Testis (tissue), 2 donors: ENCODE measurements at regions not wholly inside any gene's neighbourhood (a gene's known extent, or its start where the extent isn't known, plus 50 kb on each side); places are given as distances from the start of the nearest gene placed in this dataset.

Source experiments
- POLR2A ChIP-seq: fragments of 450-650 bp; IDR thresholded peaks from one replicate; pipeline ENCODE4 v1.6.1; 2017; ENCODE audit warnings: antibody characterized with exemption, mild to moderate bottlenecking, moderate library complexity
- TF ChIP-seq, protein P1 (sequence below), 3 experiments: fragments of 450-650 bp in 2 of 3; fragments of 200-600 bp in 1 of 3; sonication (generic) in 1 of 3; IDR thresholded peaks; one replicate each; pipeline ENCODE4 v1.5.1; 2016 to 2019; ENCODE audit warnings: antibody characterized with exemption in 3 of 3, mild to moderate bottlenecking in 2 of 3, moderate library complexity in 1 of 3

- TF ChIP-seq, protein P1, sequence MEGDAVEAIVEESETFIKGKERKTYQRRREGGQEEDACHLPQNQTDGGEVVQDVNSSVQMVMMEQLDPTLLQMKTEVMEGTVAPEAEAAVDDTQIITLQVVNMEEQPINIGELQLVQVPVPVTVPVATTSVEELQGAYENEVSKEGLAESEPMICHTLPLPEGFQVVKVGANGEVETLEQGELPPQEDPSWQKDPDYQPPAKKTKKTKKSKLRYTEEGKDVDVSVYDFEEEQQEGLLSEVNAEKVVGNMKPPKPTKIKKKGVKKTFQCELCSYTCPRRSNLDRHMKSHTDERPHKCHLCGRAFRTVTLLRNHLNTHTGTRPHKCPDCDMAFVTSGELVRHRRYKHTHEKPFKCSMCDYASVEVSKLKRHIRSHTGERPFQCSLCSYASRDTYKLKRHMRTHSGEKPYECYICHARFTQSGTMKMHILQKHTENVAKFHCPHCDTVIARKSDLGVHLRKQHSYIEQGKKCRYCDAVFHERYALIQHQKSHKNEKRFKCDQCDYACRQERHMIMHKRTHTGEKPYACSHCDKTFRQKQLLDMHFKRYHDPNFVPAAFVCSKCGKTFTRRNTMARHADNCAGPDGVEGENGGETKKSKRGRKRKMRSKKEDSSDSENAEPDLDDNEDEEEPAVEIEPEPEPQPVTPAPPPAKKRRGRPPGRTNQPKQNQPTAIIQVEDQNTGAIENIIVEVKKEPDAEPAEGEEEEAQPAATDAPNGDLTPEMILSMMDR (IDR thresholded peaks at IDR 0.05): no peak
- TF ChIP-seq POLR2A: no peak
These were observed 402.4 kb upstream of the PDZRN3 start for GRCh38 chr3:74027121-74027520.
